GM12878 (cell line): ENCODE measurements at regions not wholly inside any gene's neighbourhood (a gene's known extent, or its start where the extent isn't known, plus 50 kb on each side); places are given as distances from the start of the nearest gene placed in this dataset.

Experiments
- ATAC-seq: fragments of 200-7000 bp; cut with Tn5 transposase; 3 replicates; pipeline ENCODE4 v1.9.1; 2020; ENCODE audit warnings: mild to moderate bottlenecking, moderate library complexity
- BruUV-seq: library from RNA; stranded (reverse); fragments of 400-500 nt; replicated peaks from 2 replicates; lab custom pipeline; 2021; lab: Mats Ljungman, UMichigan
- CTCF ChIA-PET: fragments of 300-600 bp; sonication (Branson Sonifier 250); formaldehyde crosslinking; extraction: SDS; loops from one replicate; lab custom pipeline; 2021; ENCODE audit warnings: inconsistent platforms; lab: Yijun Ruan, JAX
- POLR2A ChIA-PET: fragments of 350-600 bp; formaldehyde crosslinking; extraction: SDS; loops from one replicate; lab custom pipeline; 2021; ENCODE audit warnings: inconsistent platforms; lab: Charles Lee
- RAD21 ChIA-PET: fragments of 300-600 bp; sonication (Branson Sonifier 250); formaldehyde crosslinking; loops from one replicate; lab custom pipeline; 2023; ENCODE audit warnings: antibody characterized with exemption; ENCODE audit not compliant: unreplicated experiment; lab: Charles Lee
- SMC1A ChIA-PET: fragments of 300-600 bp; sonication (Branson Sonifier 250); formaldehyde crosslinking; loops from one replicate; lab custom pipeline; 2023; ENCODE audit not compliant: unreplicated experiment, uncharacterized antibody; lab: Charles Lee
- DNase-seq: peaks from one replicate; pipeline ENCODE4 v3.0.0-alpha.2; 2011; ENCODE audit warnings: low read depth, low spot score
- FAIRE-seq: peaks from 3 replicates; lab custom pipeline; 2011; peaks lifted over from hg19 to GRCh38; lab: Jason Lieb, UNC
- H2AFZ ChIP-seq: 2 replicates; pipeline ENCODE4 v1.6.0; 2011; ENCODE audit warnings: low read depth, low read length, control low read depth; ENCODE audit not compliant: control insufficient read depth
- H3K27ac ChIP-seq: 2 replicates; pipeline ENCODE4 v1.5.1; 2011; ENCODE audit warnings: control low read depth; ENCODE audit not compliant: control insufficient read depth, insufficient read depth
- H3K27me3 ChIP-seq, 2 experiments: replicated peaks in 1 of 2; 2 replicates each; pipeline versions ENCODE4 v1.6.0 to v1.6.1; 2011; ENCODE audit warnings: low read length in 1 of 2; ENCODE audit not compliant: control insufficient read depth in 2 of 2, insufficient read depth in 2 of 2
- H3K36me3 ChIP-seq, 2 experiments: 2 replicates each; pipeline ENCODE4 v1.5.1; 2011; ENCODE audit warnings: low read length in 1 of 2; ENCODE audit not compliant: control insufficient read depth in 2 of 2, insufficient read depth in 2 of 2
- H3K4me1 ChIP-seq: 2 replicates; pipeline ENCODE4 v1.6.1; 2011; ENCODE audit warnings: mild to moderate bottlenecking, low read length, moderate library complexity, mixed read lengths; ENCODE audit not compliant: control insufficient read depth, insufficient read depth
- H3K4me2 ChIP-seq: 2 replicates; pipeline ENCODE4 v1.6.0; 2011; ENCODE audit warnings: control low read depth; ENCODE audit not compliant: control insufficient read depth, insufficient read depth
- H3K4me3 ChIP-seq: fragments of 200-600 bp; sonication (generic); 2 replicates; pipeline ENCODE4 v1.5.1; 2016
- H3K79me2 ChIP-seq: 2 replicates; pipeline ENCODE4 v1.6.0; 2011; ENCODE audit warnings: low read length; ENCODE audit not compliant: control insufficient read depth, insufficient read depth
- H3K9ac ChIP-seq: 2 replicates; pipeline ENCODE4 v1.8.0; 2011; ENCODE audit warnings: low read length, control low read depth, mixed read lengths; ENCODE audit not compliant: control insufficient read depth, insufficient read depth
- H3K9me3 ChIP-seq: replicated peaks from 3 replicates; pipeline ENCODE4 v1.5.1; 2011; ENCODE audit warnings: mild to moderate bottlenecking, low read length; ENCODE audit not compliant: control insufficient read depth, insufficient read depth
- H4K20me1 ChIP-seq: 2 replicates; pipeline ENCODE4 v1.6.0; 2011; ENCODE audit not compliant: control insufficient read depth, insufficient read depth
- CHD2 ChIP-seq: IDR thresholded peaks from 2 replicates; pipeline ENCODE4 v1.6.1; 2011; ENCODE audit warnings: low read depth, low read length, improper control_type of control experiment, borderline replicate concordance
- CREB1 ChIP-seq: IDR thresholded peaks from 2 replicates; pipeline ENCODE4 v1.6.1; 2012; ENCODE audit warnings: low read depth, mild to moderate bottlenecking, inconsistent platforms
- CREM ChIP-seq: IDR thresholded peaks from 2 replicates; pipeline ENCODE4 v1.6.1; 2014; ENCODE audit warnings: antibody characterized with exemption, low read depth
- FOXK2 ChIP-seq: fragments of 450-650 bp; IDR thresholded peaks from 2 replicates; pipeline ENCODE4 v1.6.1; 2017; ENCODE audit warnings: mild to moderate bottlenecking, moderate library complexity
- GABPA ChIP-seq: IDR thresholded peaks from 2 replicates; pipeline ENCODE4 v1.6.1; 2014; ENCODE audit warnings: antibody characterized with exemption, low read depth, mild to moderate bottlenecking, inconsistent platforms
- MEF2B ChIP-seq: fragments of 450-650 bp; IDR thresholded peaks from 2 replicates; pipeline ENCODE4 v1.6.1; 2018; ENCODE audit warnings: mild to moderate bottlenecking, moderate library complexity; ENCODE audit not compliant: partially characterized antibody, poor library complexity, severe bottlenecking
- MXI1 ChIP-seq: fragments of 150-350 bp; IDR thresholded peaks from 2 replicates; pipeline ENCODE4 v1.6.1; 2011; ENCODE audit warnings: low read depth, mild to moderate bottlenecking, inconsistent platforms, low read length, improper control_type of control experiment
- NFYA ChIP-seq: IDR thresholded peaks from 2 replicates; pipeline ENCODE4 v1.6.1; 2011; ENCODE audit warnings: low read depth, mild to moderate bottlenecking, low read length, improper control_type of control experiment, borderline replicate concordance
- RUNX3 ChIP-seq: IDR thresholded peaks from 2 replicates; pipeline ENCODE4 v1.6.1; 2012; ENCODE audit warnings: low read length, inconsistent platforms
- TCF7 ChIP-seq: IDR thresholded peaks from 2 replicates; pipeline ENCODE4 v1.6.1; 2014; ENCODE audit warnings: antibody characterized with exemption, borderline replicate concordance
- WGBS: methylation state at CpG from one replicate; pipeline ENCODE4 v1.1.6; 2016; ENCODE audit warnings: low lambda C conversion rate; ENCODE audit not compliant: insufficient replicate concordance, insufficient coverage; ENCODE audit errors: missing lambda C conversion rate; 5-methylcytosine and 5-hydroxymethylcytosine counted together
- in situ Hi-C: fragments of 300-500 bp; cut with MboI; formaldehyde crosslinking; loops from 9 replicates; pipeline ENCODE4 v1.14.3; 2018; ENCODE audit warnings: mixed read lengths
- intact Hi-C: fragments of 100-400 bp; cut with micrococcal nuclease; formaldehyde crosslinking; loops from one replicate; pipeline ENCODE4 v1.14.2; 2022; ENCODE audit not compliant: unreplicated experiment

DNA sequence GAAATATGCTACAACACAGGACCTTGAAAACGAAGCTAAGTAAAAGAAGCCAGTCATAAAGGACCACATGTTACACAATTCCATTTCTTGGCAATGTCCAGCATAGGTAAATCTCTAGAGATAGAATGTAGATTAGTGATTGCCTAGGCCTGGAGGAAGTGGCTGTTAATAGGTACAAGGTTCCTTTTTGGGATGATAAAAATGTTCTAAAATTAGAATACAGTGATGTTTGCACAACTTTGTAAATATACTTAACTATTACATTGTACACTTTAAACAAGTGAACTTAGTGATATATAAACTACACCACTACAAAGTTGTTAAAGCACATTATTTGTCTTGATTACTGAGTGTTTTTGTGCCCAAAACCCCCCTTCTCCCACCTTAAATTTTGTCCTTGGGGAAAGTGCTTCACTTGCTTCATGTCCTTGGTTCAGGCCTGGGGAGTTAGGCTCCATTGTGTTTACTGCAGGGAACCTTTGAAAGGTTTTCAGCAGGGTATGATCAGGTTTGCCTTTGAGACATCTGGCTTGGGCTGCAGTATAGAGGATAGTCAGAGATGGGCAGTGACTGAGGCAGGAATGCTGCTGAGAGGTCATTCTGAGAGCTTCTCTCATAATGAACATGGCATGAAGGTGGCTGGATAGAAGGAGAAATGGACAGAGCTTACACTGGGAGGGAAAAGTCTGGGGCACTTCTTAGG, 1052.6 kb downstream of the REEP3 start (continued):
- TF ChIP-seq CREM (no peak), MEF2B (no peak), CREB1 (no peak)
- TF ChIP-seq, all 136 proteins: peak for 0

DNA sequence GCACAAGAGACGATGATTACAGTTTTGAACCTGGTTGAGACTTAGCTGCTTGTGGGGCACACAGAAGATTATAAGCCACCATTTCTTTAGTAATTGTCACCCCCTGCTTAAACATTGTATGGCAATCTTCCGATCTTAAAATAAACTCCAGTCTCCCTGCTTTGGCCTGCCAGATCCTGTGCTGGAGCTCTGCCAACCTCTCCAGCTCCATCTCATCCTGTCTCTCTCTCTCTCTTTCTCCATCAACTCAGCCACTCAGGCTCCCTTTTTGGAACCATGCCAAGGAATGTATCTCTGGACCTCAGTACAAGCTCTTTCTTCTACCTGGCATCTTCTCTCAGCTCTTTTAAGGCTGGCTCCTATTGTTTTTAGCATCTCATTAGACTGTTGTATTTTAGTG, 1053.2 kb downstream of the REEP3 start:
- CTCF ChIA-PET = no interaction called here
- FAIRE-seq = no peak
- no peak for TF ChIP-seq TCF7
- TF ChIP-seq GABPA = no peak
- TF ChIP-seq NFYA = no peak
- no peak for TF ChIP-seq FOXK2
- no peak for TF ChIP-seq CHD2
- no peak for TF ChIP-seq RUNX3
- no peak for TF ChIP-seq MXI1
- TF ChIP-seq, all 136 proteins: peak for 0
- ATAC-seq (no peak), DNase-seq (no peak)
- Histone ChIP-seq H3K4me2 (no peak overlapping the region), H3K79me2 (no peaks in the 10 kb centered on the region), H3K36me3 (no peaks in the 10 kb centered on the region), H2AFZ (no peak overlapping the region), H4K20me1 (no peaks in the 10 kb centered on the region), H3K27ac (no peak overlapping the region), H3K9ac (no peak overlapping the region), H3K4me1 (no peaks in the 10 kb centered on the region), H3K4me3 (no peak overlapping the region), H3K27me3 (no peaks in the 10 kb centered on the region), H3K9me3 (no peaks in the 10 kb centered on the region)
- intact Hi-C loops = no loop called here
- no TSS peak for BruUV-seq
- in situ Hi-C loops = no loop called here
- SMC1A ChIA-PET = no interaction called here
- RAD21 ChIA-PET = no interaction called here
- POLR2A ChIA-PET = no interaction called here
- WGBS = 13% methylated on average over 2 of the region's 2 CpGs
